ENCODE measurements at regions not wholly inside any gene's neighbourhood (a gene's known extent, or its start where the extent isn't known, plus 50 kb on each side); places are given as distances from the start of the nearest gene placed in this dataset.
A peak's percentile ranks its signal among the peaks of the same experiment; 100 is the strongest.

- H3K79me2 ChIP-seq (ENCODE audit: low read length): no peaks in the 10 kb centered on the region
- no peak overlapping the region for H2AFZ ChIP-seq (ENCODE audit: low read length)
- peak overlapping the region; percentile 91 for H3K27ac ChIP-seq (ENCODE audit: low read length)
- no peaks in the 10 kb centered on the region for H4K20me1 ChIP-seq (ENCODE audit: low read length)
- intact Hi-C loops (cut with micrococcal nuclease): no loop called here
- no peak for TF ChIP-seq EZH2 (IDR thresholded peaks at IDR 0.05; ENCODE audit: low read length, unreplicated experiment)
- no peak for TF ChIP-seq EZH2phosphoT487 (IDR thresholded peaks at IDR 0.05; ENCODE audit: borderline replicate concordance, low read length)
- TF ChIP-seq CTCF (conservative IDR thresholded peaks at IDR 0.05; ENCODE audit: low read depth, low read length): no peak
- no peaks in the 10 kb centered on the region for H3K9me2 ChIP-seq (replicated peaks; ENCODE audit: low read length)
- no TSS peak for BruUV-seq (replicated peaks)
- H3K27me3 ChIP-seq (ENCODE audit: low read length): no peaks in the 10 kb centered on the region
- no peaks in the 10 kb centered on the region for H3K9me3 ChIP-seq (ENCODE audit: low read length)
- no peak overlapping the region for H3K9ac ChIP-seq (ENCODE audit: low read length)
- CTCF ChIA-PET: no interaction called here
- DNase-seq (peak; percentile 9), ATAC-seq (no peak)
- H3K4me3 ChIP-seq (ENCODE audit: low read length): no peak overlapping the region
- 0 out of 2 replicates have a peak overlapping the region, but pooled peaks have one; percentile 37 for H3K4me2 ChIP-seq (ENCODE audit: low read length)
- peaks cover 25% of the 10 kb centered on the region for H3K4me1 ChIP-seq (ENCODE audit: insufficient read depth, low read length)
- H3F3A ChIP-seq (ENCODE audit: low read length, unreplicated experiment): no peaks in the 10 kb centered on the region
- POLR2A ChIA-PET (ENCODE audit: unreplicated experiment): no interaction called here
- no peaks in the 10 kb centered on the region for H3K36me3 ChIP-seq (ENCODE audit: low read depth, low read length)
Observed at GRCh38 chr10:27391916-27392315, 112.2 kb upstream of the RAB18 start.

- Histone ChIP-seq H3K4me1 (ENCODE audit: insufficient read depth, low read length) (peaks cover 25% of the 10 kb centered on the region), H2AFZ (ENCODE audit: low read length) (no peak overlapping the region), H4K20me1 (ENCODE audit: low read length) (no peaks in the 10 kb centered on the region), H3K9me3 (ENCODE audit: low read length) (no peaks in the 10 kb centered on the region), H3K4me3 (ENCODE audit: low read length) (no peak overlapping the region), H3K9ac (ENCODE audit: low read length) (no peak overlapping the region; the same call in 1 of the 2 replicates), H3K36me3 (ENCODE audit: low read depth, low read length) (no peaks in the 10 kb centered on the region), H3K27me3 (ENCODE audit: low read length) (no peaks in the 10 kb centered on the region), H3K9me2 (replicated peaks; ENCODE audit: low read length) (no peaks in the 10 kb centered on the region), H3K4me2 (ENCODE audit: low read length) (peak overlapping the region; percentile 43), H3K79me2 (ENCODE audit: low read length) (no peaks in the 10 kb centered on the region), H3K27ac (ENCODE audit: low read length) (peak overlapping the region; percentile 91), H3F3A (ENCODE audit: low read length, unreplicated experiment) (no peaks in the 10 kb centered on the region)
- DNase-seq (peak; percentile 81), ATAC-seq (peak; percentile 69)
- no TSS peak for BruUV-seq (replicated peaks)
- intact Hi-C loops (cut with micrococcal nuclease): no loop called here
- ChIA-PET CTCF (no interaction called here), POLR2A (ENCODE audit: unreplicated experiment) (no interaction called here)
- TF ChIP-seq EZH2 (IDR thresholded peaks at IDR 0.05; ENCODE audit: low read length, unreplicated experiment) (no peak), CTCF (conservative IDR thresholded peaks at IDR 0.05; ENCODE audit: low read depth, low read length) (no peak), EZH2phosphoT487 (IDR thresholded peaks at IDR 0.05; ENCODE audit: borderline replicate concordance, low read length) (no peak)
Observed at GRCh38 chr10:27391325-27391724, 112.8 kb upstream of the RAB18 start.

GRCh38 chr10:27390681-27391080, 113.4 kb upstream of the RAB18 start:
- no peaks in the 10 kb centered on the region for H4K20me1 ChIP-seq (ENCODE audit: low read length)
- no peak overlapping the region; the same call in 1 of the 2 replicates for H3K9ac ChIP-seq (ENCODE audit: low read length)
- ChIA-PET POLR2A (ENCODE audit: unreplicated experiment) (no interaction called here), CTCF (no interaction called here)
- peaks cover 25% of the 10 kb centered on the region for H3K4me1 ChIP-seq (ENCODE audit: insufficient read depth, low read length)
- peak overlapping the region; percentile 91 for H3K27ac ChIP-seq (ENCODE audit: low read length)
- H3K36me3 ChIP-seq (ENCODE audit: low read depth, low read length): no peaks in the 10 kb centered on the region
- no peaks in the 10 kb centered on the region for H3F3A ChIP-seq (ENCODE audit: low read length, unreplicated experiment)
- no peaks in the 10 kb centered on the region for H3K9me3 ChIP-seq (ENCODE audit: low read length)
- no peak overlapping the region for H2AFZ ChIP-seq (ENCODE audit: low read length)
- BruUV-seq (replicated peaks): no TSS peak
- no peaks in the 10 kb centered on the region for H3K27me3 ChIP-seq (ENCODE audit: low read length)
- H3K9me2 ChIP-seq (replicated peaks; ENCODE audit: low read length): no peaks in the 10 kb centered on the region
- intact Hi-C loops (cut with micrococcal nuclease): no loop called here
- H3K79me2 ChIP-seq (ENCODE audit: low read length): no peaks in the 10 kb centered on the region
- H3K4me3 ChIP-seq (ENCODE audit: low read length): 0 out of 2 replicates have a peak overlapping the region, but pooled peaks have one; percentile 28
- H3K4me2 ChIP-seq (ENCODE audit: low read length): peak overlapping the region; percentile 43
- DNase-seq (peak; percentile 89), ATAC-seq (peak; percentile 86)
- TF ChIP-seq CTCF (conservative IDR thresholded peaks at IDR 0.05; ENCODE audit: low read depth, low read length) (no peak), EZH2 (IDR thresholded peaks at IDR 0.05; ENCODE audit: low read length, unreplicated experiment) (no peak), EZH2phosphoT487 (IDR thresholded peaks at IDR 0.05; ENCODE audit: borderline replicate concordance, low read length) (no peak)

All from PC-3 (cell line).